ENCODE measurements at regions not wholly inside any gene's neighbourhood (a gene's known extent, or its start where the extent isn't known, plus 50 kb on each side); places are given as distances from the start of the nearest gene placed in this dataset.

DNA sequence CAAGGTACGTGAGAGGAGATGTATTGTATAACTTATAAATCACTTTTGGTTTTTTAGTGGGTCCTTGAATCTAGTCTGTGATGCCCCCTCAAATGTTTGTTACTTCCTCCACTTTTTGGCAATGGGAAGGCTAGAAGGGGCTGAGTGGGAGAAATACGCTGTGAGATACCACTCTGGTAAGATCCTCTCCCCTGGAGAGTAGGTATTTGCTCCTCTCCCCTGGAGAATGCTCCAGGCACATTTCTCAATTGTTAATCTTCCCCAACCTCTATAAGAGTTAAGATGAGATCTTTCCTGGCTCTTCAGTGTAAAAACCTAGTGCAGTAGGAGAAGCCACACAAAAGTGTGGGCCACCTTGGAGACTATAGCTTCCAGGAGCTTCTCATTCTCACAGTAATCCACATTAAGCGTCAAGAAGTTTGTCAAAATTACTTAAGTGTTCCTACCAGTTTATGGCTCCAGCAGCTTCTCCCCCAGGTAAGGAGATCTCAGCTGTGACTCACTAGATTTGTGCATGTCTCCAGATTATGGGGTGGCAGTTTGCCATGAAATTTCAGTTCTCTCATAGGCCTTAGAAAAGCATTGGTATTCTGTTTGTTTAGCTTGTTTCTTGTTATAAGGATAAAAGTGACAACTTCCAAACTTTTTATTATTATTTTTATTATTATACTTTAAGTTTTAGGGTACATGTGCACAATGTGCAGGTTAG lies 182.6 kb downstream of the FSIP2 start:
- Mint-ChIP-seq H3K27ac (no peak overlapping the region), H3K4me1 (no peaks in the 10 kb centered on the region), H3K4me3 (no peak overlapping the region), H3K27me3 (no peaks in the 10 kb centered on the region), H3K9me3 (peaks cover 0 to 7% (median 4%) of the 10 kb centered on the region in 7 donors), H3K36me3 (no peaks in the 10 kb centered on the region)
- ATAC-seq (ENCODE audit: low read depth in 2 of 2), result no peak
- Histone ChIP-seq H3K36me3 (ENCODE audit: control insufficient read depth, insufficient read depth, low read length) (no peaks in the 10 kb centered on the region), H3K9me3 (ENCODE audit: control insufficient read depth in 2 of 2, low read length in 2 of 2) (no peaks in the 10 kb centered on the region), H3K4me1 (ENCODE audit: control insufficient read depth, insufficient read depth, low read length, poor library complexity, severe bottlenecking) (no peaks in the 10 kb centered on the region), H3K27ac (ENCODE audit: insufficient read depth, low read length, poor library complexity, severe bottlenecking) (no peak overlapping the region), H3K4me3 (ENCODE audit: low read depth, low read length) (no peak overlapping the region), H3K27me3 (ENCODE audit: control insufficient read depth, insufficient read depth, low read length) (no peaks in the 10 kb centered on the region)
- DNase-seq, result no peak

DNA sequence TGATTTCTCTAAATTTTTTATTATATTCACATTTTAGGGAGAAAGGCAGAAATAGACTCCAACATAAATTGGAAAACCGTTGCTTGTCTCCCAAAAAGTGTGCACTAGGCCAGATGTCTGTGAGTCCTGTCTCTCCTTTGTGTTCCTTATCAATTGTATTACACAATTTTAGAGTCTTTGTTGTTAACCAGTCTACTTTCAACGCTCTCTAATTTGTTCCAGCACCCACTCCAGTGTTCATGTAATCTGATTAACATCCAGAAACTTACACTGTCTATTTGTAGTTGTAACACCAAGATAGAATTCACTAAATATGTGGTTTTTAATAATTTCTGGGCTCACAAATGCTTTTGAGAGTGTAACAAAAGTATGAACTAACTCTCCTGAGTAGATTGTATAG lies 195.6 kb downstream of the FSIP2 start:
- DNase-seq (no peak), ATAC-seq (ENCODE audit: low read depth in 2 of 2) (no peak)
- no peaks in the 10 kb centered on the region for H3K4me1 Mint-ChIP-seq
- H3K4me3 Mint-ChIP-seq, result no peak overlapping the region
- H3K27me3 Mint-ChIP-seq, result no peaks in the 10 kb centered on the region
- H3K27ac Mint-ChIP-seq, result no peak overlapping the region
- H3K36me3 Mint-ChIP-seq, result no peaks in the 10 kb centered on the region
- peaks cover 0 to 3% (median 0%) of the 10 kb centered on the region in 7 donors for H3K9me3 Mint-ChIP-seq
- no peaks in the 10 kb centered on the region for H3K4me1 ChIP-seq (ENCODE audit: control insufficient read depth, insufficient read depth, low read length, poor library complexity, severe bottlenecking)
- no peaks in the 10 kb centered on the region for H3K36me3 ChIP-seq (ENCODE audit: control insufficient read depth, insufficient read depth, low read length)
- no peak overlapping the region for H3K4me3 ChIP-seq (ENCODE audit: low read depth, low read length)
- peaks cover 0 to 1% of the 10 kb centered on the region in 2 experiments for H3K9me3 ChIP-seq (ENCODE audit: control insufficient read depth in 2 of 2, low read length in 2 of 2)
- no peaks in the 10 kb centered on the region for H3K27me3 ChIP-seq (ENCODE audit: control insufficient read depth, insufficient read depth, low read length)
- H3K27ac ChIP-seq (ENCODE audit: insufficient read depth, low read length, poor library complexity, severe bottlenecking), result no peak overlapping the region

GRCh38 chr2:185939858-185940257 lies 201.3 kb downstream of the FSIP2 start:
- Histone ChIP-seq H3K4me3 (ENCODE audit: low read depth, low read length) (no peak overlapping the region), H3K9me3 (ENCODE audit: control insufficient read depth in 2 of 2, low read length in 2 of 2) (peaks cover 10 to 17% of the 10 kb centered on the region in 2 experiments), H3K36me3 (ENCODE audit: control insufficient read depth, insufficient read depth, low read length) (no peaks in the 10 kb centered on the region), H3K27me3 (ENCODE audit: control insufficient read depth, insufficient read depth, low read length) (no peaks in the 10 kb centered on the region), H3K4me1 (ENCODE audit: control insufficient read depth, insufficient read depth, low read length, poor library complexity, severe bottlenecking) (no peaks in the 10 kb centered on the region), H3K27ac (ENCODE audit: insufficient read depth, low read length, poor library complexity, severe bottlenecking) (no peak overlapping the region)
- Mint-ChIP-seq H3K27me3 (no peaks in the 10 kb centered on the region), H3K9me3 (peaks cover 2 to 22% (median 3%) of the 10 kb centered on the region in 7 donors), H3K4me3 (no peak overlapping the region), H3K4me1 (no peaks in the 10 kb centered on the region), H3K36me3 (peaks cover 13% of the 10 kb centered on the region), H3K27ac (no peak overlapping the region)
- DNase-seq (no peak), ATAC-seq (ENCODE audit: low read depth in 2 of 2) (no peak)

- Histone ChIP-seq H3K4me1 (ENCODE audit: control insufficient read depth, insufficient read depth, low read length, poor library complexity, severe bottlenecking) (no peaks in the 10 kb centered on the region), H3K36me3 (ENCODE audit: control insufficient read depth, insufficient read depth, low read length) (no peaks in the 10 kb centered on the region), H3K27ac (ENCODE audit: insufficient read depth, low read length, poor library complexity, severe bottlenecking) (no peak overlapping the region), H3K27me3 (ENCODE audit: control insufficient read depth, insufficient read depth, low read length) (no peaks in the 10 kb centered on the region), H3K4me3 (ENCODE audit: low read depth, low read length) (no peak overlapping the region), H3K9me3 (ENCODE audit: control insufficient read depth in 2 of 2, low read length in 2 of 2) (peaks cover 10 to 17% of the 10 kb centered on the region in 2 experiments)
- DNase-seq (no peak), ATAC-seq (ENCODE audit: low read depth in 2 of 2) (no peak)
- Mint-ChIP-seq H3K27ac (no peak overlapping the region), H3K36me3 (peaks cover 25% of the 10 kb centered on the region), H3K27me3 (no peaks in the 10 kb centered on the region), H3K4me1 (no peaks in the 10 kb centered on the region), H3K9me3 (peaks cover 2 to 27% (median 9%) of the 10 kb centered on the region in 7 donors), H3K4me3 (no peak overlapping the region)
Measured at GRCh38 chr2:185942855-185943254, 204.3 kb downstream of the FSIP2 start.

DNA sequence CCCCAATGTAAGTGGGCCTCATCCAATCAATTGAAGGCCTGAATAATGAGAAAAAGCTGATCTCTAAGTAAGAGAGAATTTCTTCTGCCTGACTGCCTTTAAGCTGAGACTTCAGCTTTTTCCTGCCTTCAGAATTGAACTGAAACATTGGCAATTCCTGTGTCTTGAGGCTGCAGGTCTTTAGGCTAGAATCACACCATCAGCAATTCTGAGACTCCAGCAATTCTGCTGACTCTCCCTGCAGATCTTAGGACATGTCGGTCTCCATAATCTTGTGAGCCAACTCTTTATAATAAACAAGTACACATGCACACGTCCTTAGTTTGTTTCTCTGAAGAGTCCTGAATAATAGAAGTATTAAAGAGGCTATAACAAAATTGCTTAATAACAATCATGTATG lies 209.1 kb downstream of the FSIP2 start:
- no peaks in the 10 kb centered on the region for H3K4me1 ChIP-seq (ENCODE audit: control insufficient read depth, insufficient read depth, low read length, poor library complexity, severe bottlenecking)
- no peaks in the 10 kb centered on the region for H3K36me3 ChIP-seq (ENCODE audit: control insufficient read depth, insufficient read depth, low read length)
- no peaks in the 10 kb centered on the region for H3K27me3 Mint-ChIP-seq
- H3K27me3 ChIP-seq (ENCODE audit: control insufficient read depth, insufficient read depth, low read length), result no peaks in the 10 kb centered on the region
- peaks cover 23% of the 10 kb centered on the region for H3K36me3 Mint-ChIP-seq
- H3K9me3 Mint-ChIP-seq, result peaks cover 2 to 17% (median 15%) of the 10 kb centered on the region in 7 donors
- H3K27ac ChIP-seq (ENCODE audit: insufficient read depth, low read length, poor library complexity, severe bottlenecking), result no peak overlapping the region
- H3K4me3 Mint-ChIP-seq, result no peak overlapping the region
- ATAC-seq (ENCODE audit: low read depth in 2 of 2) (no peak), DNase-seq (no peak)
- peaks cover 9 to 10% of the 10 kb centered on the region in 2 experiments for H3K9me3 ChIP-seq (ENCODE audit: control insufficient read depth in 2 of 2, low read length in 2 of 2)
- H3K27ac Mint-ChIP-seq, result no peak overlapping the region
- no peak overlapping the region for H3K4me3 ChIP-seq (ENCODE audit: low read depth, low read length)
- no peaks in the 10 kb centered on the region for H3K4me1 Mint-ChIP-seq

DNA sequence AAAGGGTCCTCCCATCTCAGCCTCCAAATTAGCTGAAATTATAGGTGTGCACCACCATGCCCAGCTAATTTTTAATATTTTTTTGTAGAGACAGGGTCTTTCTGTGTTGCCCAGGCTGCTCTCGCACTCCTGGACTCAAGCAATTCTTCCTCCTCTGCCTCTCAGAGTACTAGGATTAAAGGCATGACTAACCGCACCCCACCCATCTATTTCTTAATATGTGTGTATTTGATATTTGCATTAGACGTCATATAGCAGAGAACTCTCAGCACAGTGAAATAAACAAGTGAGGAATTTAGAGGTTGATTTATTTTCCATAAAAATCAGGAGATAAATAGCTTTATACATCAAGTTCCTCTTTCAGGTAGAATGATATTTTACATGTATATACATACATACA lies 213.5 kb downstream of the FSIP2 start:
- H3K36me3 ChIP-seq (ENCODE audit: control insufficient read depth, insufficient read depth, low read length), result no peaks in the 10 kb centered on the region
- ATAC-seq (ENCODE audit: low read depth in 2 of 2) (no peak), DNase-seq (no peak)
- Mint-ChIP-seq H3K36me3 (peaks cover 7% of the 10 kb centered on the region), H3K4me3 (no peak overlapping the region), H3K9me3 (peaks cover 0 to 6% (median 3%) of the 10 kb centered on the region in 7 donors), H3K27me3 (no peaks in the 10 kb centered on the region), H3K27ac (no peak overlapping the region), H3K4me1 (no peaks in the 10 kb centered on the region)
- no peaks in the 10 kb centered on the region for H3K4me1 ChIP-seq (ENCODE audit: control insufficient read depth, insufficient read depth, low read length, poor library complexity, severe bottlenecking)
- H3K4me3 ChIP-seq (ENCODE audit: low read depth, low read length), result no peak overlapping the region
- H3K27ac ChIP-seq (ENCODE audit: insufficient read depth, low read length, poor library complexity, severe bottlenecking), result no peak overlapping the region
- no peaks in the 10 kb centered on the region for H3K27me3 ChIP-seq (ENCODE audit: control insufficient read depth, insufficient read depth, low read length)
- H3K9me3 ChIP-seq (ENCODE audit: control insufficient read depth in 2 of 2, low read length in 2 of 2), result peaks cover 0 to 2% of the 10 kb centered on the region in 2 experiments

- Mint-ChIP-seq H3K9me3 (peaks cover 0 to 8% (median 5%) of the 10 kb centered on the region in 7 donors), H3K27me3 (no peaks in the 10 kb centered on the region)
Measured at GRCh38 chr2:185954389-185954788, 215.8 kb downstream of the FSIP2 start.

DNA sequence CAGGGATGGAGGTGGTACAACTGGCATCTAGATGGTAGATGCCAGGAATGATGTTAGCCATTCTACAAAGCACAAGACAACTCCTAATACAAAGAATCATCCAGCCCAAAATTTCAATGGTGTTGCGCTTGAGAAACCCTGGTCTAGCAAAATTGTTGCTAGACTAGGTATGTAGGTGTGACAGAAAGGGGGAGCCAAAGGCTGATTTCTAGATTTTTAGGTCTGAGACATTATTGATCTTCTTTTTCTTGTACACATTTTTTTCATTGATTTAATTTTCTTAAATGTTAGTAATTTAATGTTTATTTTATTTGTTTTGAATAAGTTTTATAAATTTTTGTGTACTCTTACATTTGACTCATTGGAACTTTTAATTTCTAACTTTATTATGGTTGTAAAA lies 216.4 kb downstream of the FSIP2 start:
- H3K36me3 Mint-ChIP-seq, result peaks cover 2% of the 10 kb centered on the region

More at GRCh38 chr2:185954389-185954788, 215.8 kb downstream of the FSIP2 start:
- DNase-seq, result no peak
- no peak for ATAC-seq (ENCODE audit: low read depth in 2 of 2)
- Histone ChIP-seq H3K27ac (ENCODE audit: insufficient read depth, low read length, poor library complexity, severe bottlenecking) (no peak overlapping the region), H3K9me3 (ENCODE audit: control insufficient read depth in 2 of 2, low read length in 2 of 2) (no peaks in the 10 kb centered on the region), H3K4me1 (ENCODE audit: control insufficient read depth, insufficient read depth, low read length, poor library complexity, severe bottlenecking) (no peaks in the 10 kb centered on the region), H3K27me3 (ENCODE audit: control insufficient read depth, insufficient read depth, low read length) (no peaks in the 10 kb centered on the region), H3K36me3 (ENCODE audit: control insufficient read depth, insufficient read depth, low read length) (no peaks in the 10 kb centered on the region), H3K4me3 (ENCODE audit: low read depth, low read length) (no peak overlapping the region)
- Mint-ChIP-seq H3K4me3 (no peak overlapping the region), H3K27ac (no peak overlapping the region), H3K36me3 (peaks cover 6% of the 10 kb centered on the region), H3K4me1 (no peaks in the 10 kb centered on the region)

More for the DNA sequence above, 216.4 kb downstream of the FSIP2 start:
- no peak overlapping the region for H3K27ac Mint-ChIP-seq
- H3K27ac ChIP-seq (ENCODE audit: insufficient read depth, low read length, poor library complexity, severe bottlenecking), result no peak overlapping the region
- peaks cover 0 to 4% of the 10 kb centered on the region in 2 experiments for H3K9me3 ChIP-seq (ENCODE audit: control insufficient read depth in 2 of 2, low read length in 2 of 2)
- DNase-seq (no peak), ATAC-seq (ENCODE audit: low read depth in 2 of 2) (no peak)
- no peaks in the 10 kb centered on the region for H3K27me3 Mint-ChIP-seq
- H3K4me1 ChIP-seq (ENCODE audit: control insufficient read depth, insufficient read depth, low read length, poor library complexity, severe bottlenecking), result no peaks in the 10 kb centered on the region
- no peaks in the 10 kb centered on the region for H3K27me3 ChIP-seq (ENCODE audit: control insufficient read depth, insufficient read depth, low read length)
- H3K36me3 ChIP-seq (ENCODE audit: control insufficient read depth, insufficient read depth, low read length), result no peaks in the 10 kb centered on the region
- no peaks in the 10 kb centered on the region for H3K4me1 Mint-ChIP-seq
- H3K4me3 Mint-ChIP-seq, result no peak overlapping the region
- H3K4me3 ChIP-seq (ENCODE audit: low read depth, low read length), result no peak overlapping the region
- H3K9me3 Mint-ChIP-seq, result peaks cover 0 to 9% (median 3%) of the 10 kb centered on the region in 7 donors
